ENCODE measurements at regions not wholly inside any gene's neighbourhood (a gene's known extent, or its start where the extent isn't known, plus 50 kb on each side); places are given as distances from the start of the nearest gene placed in this dataset.

DNA sequence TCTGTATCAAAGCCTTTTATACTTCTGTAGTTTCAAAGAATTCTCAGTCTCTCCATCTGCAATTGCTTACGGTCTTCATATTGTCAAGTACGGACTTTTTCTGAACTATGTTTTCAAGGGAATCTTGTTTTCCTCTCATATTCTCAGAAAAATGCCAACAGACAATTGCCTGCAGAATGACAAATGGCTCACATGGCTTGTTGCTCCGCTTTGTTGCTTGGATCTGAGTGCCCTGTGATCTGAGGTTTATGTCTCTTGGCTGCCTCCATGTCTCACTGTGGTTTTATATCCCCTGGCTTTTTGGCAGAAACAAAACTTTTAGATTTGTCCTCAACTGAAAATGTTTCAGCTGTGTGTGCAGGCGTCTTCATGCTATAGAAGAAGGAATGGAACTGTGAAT lies 285.4 kb upstream of the CHD6 start:
- no peak overlapping the region for H3K27ac ChIP-seq
- H3K4me3 ChIP-seq, result no peak overlapping the region
- H3K9me3 ChIP-seq, result no peaks in the 10 kb centered on the region
- TF ChIP-seq CTCF (IDR thresholded peaks at IDR 0.05), result no peak
- TF ChIP-seq POLR2A (IDR thresholded peaks at IDR 0.05), result no peak
- DNase-seq, result no peak
- intact Hi-C loops (cut with DNase I; ENCODE audit: low total_unique reads), result no loop called here
- H3K4me1 ChIP-seq, result no peaks in the 10 kb centered on the region
- no peaks in the 10 kb centered on the region for H3K27me3 ChIP-seq
- no peaks in the 10 kb centered on the region for H3K36me3 ChIP-seq

- no peaks in the 10 kb centered on the region for H3K27me3 ChIP-seq
- no peak overlapping the region for H3K4me3 ChIP-seq
- H3K4me1 ChIP-seq, result no peaks in the 10 kb centered on the region
- no peak overlapping the region for H3K27ac ChIP-seq
- H3K36me3 ChIP-seq, result no peaks in the 10 kb centered on the region
- no peak for TF ChIP-seq POLR2A (IDR thresholded peaks at IDR 0.05)
- TF ChIP-seq CTCF (IDR thresholded peaks at IDR 0.05), result no peak
- intact Hi-C loops (cut with DNase I; ENCODE audit: low total_unique reads), result no loop called here
- H3K9me3 ChIP-seq, result no peaks in the 10 kb centered on the region
- DNase-seq, result no peak
Measured at GRCh38 chr20:41902346-41902745, 284.2 kb upstream of the CHD6 start.

DNA sequence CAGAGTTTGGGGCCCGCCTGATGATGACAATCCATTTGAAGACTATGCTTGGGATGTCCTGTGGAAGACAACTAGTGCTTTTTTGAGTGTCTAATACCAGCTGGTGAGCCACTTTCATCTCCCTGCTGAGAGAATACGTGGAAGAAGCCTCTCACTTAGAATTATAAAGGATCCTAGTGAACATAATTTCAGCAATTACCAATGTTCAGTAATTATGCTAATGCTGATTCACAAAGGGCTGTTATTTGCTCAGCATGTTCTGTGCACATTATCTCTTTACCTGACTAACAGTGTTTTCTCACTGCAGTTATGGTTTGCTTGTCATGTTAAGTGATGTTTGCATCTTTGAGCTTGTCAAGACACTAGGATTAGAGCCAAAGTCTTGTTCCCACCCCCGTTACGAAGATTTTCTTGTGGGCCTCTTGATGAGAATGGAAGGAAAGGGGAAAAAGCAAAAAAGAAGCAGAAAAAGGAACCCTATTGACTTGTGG lies 282.1 kb upstream of the CHD6 start:
- intact Hi-C loops (cut with DNase I; ENCODE audit: low total_unique reads), result no loop called here
- Histone ChIP-seq H3K27me3 (no peaks in the 10 kb centered on the region), H3K4me3 (no peak overlapping the region), H3K9me3 (no peaks in the 10 kb centered on the region), H3K4me1 (no peaks in the 10 kb centered on the region), H3K36me3 (no peaks in the 10 kb centered on the region), H3K27ac (no peak overlapping the region)
- no peak for TF ChIP-seq CTCF (IDR thresholded peaks at IDR 0.05)
- TF ChIP-seq POLR2A (IDR thresholded peaks at IDR 0.05), result no peak
- DNase-seq, result no peak

GRCh38 chr20:41897708-41898107 lies 279.5 kb upstream of the CHD6 start:
- Histone ChIP-seq H3K27ac (no peak overlapping the region), H3K9me3 (no peaks in the 10 kb centered on the region), H3K4me1 (no peaks in the 10 kb centered on the region), H3K4me3 (no peak overlapping the region), H3K27me3 (no peaks in the 10 kb centered on the region), H3K36me3 (no peaks in the 10 kb centered on the region)
- DNase-seq, result no peak
- no peak for TF ChIP-seq POLR2A (IDR thresholded peaks at IDR 0.05)
- no peak for TF ChIP-seq CTCF (IDR thresholded peaks at IDR 0.05)
- intact Hi-C loops (cut with DNase I; ENCODE audit: low total_unique reads), result no loop called here

- TF ChIP-seq CTCF (IDR thresholded peaks at IDR 0.05), result no peak
- no peak for TF ChIP-seq POLR2A (IDR thresholded peaks at IDR 0.05)
- Histone ChIP-seq H3K27me3 (no peaks in the 10 kb centered on the region), H3K36me3 (no peaks in the 10 kb centered on the region), H3K9me3 (no peaks in the 10 kb centered on the region), H3K27ac (no peak overlapping the region), H3K4me1 (no peaks in the 10 kb centered on the region), H3K4me3 (no peak overlapping the region)
- DNase-seq, result no peak
- intact Hi-C loops (cut with DNase I; ENCODE audit: low total_unique reads), result no loop called here
Measured at GRCh38 chr20:41895241-41896032, 277.3 kb upstream of the CHD6 start.

Data from uterus (tissue), 3 donors.